ENCODE measurements at regions not wholly inside any gene's neighbourhood (a gene's known extent, or its start where the extent isn't known, plus 50 kb on each side); places are given as distances from the start of the nearest gene placed in this dataset.

- intact Hi-C loops (cut with DNase I) = no loop called here
- no peaks in the 10 kb centered on the region for H3K9me3 ChIP-seq
- no peak for DNase-seq
- H3K4me3 ChIP-seq = no peak overlapping the region
- no peaks in the 10 kb centered on the region for H3K36me3 ChIP-seq
- H3K27ac ChIP-seq = no peak overlapping the region
- no peak for ATAC-seq
- 78 to 79% methylated on average over 8 of the region's 8 CpGs for WGBS, 2 donors
- TF ChIP-seq CTCF (IDR thresholded peaks at IDR 0.05) = no peak
- no peaks in the 10 kb centered on the region for H3K4me1 ChIP-seq
- H3K27me3 ChIP-seq = no peaks in the 10 kb centered on the region
These were observed 940.9 kb downstream of the SLC4A3 start for GRCh38 chr2:220568296-220568695.

GRCh38 chr2:220569112-220569897 is 941.9 kb downstream of the SLC4A3 start:
- Histone ChIP-seq H3K27me3 (no peaks in the 10 kb centered on the region), H3K4me3 (no peak overlapping the region), H3K4me1 (no peaks in the 10 kb centered on the region), H3K27ac (no peak overlapping the region), H3K9me3 (no peaks in the 10 kb centered on the region), H3K36me3 (no peaks in the 10 kb centered on the region)
- DNase-seq = no peak
- no peak for ATAC-seq
- WGBS, 2 donors = 79 to 81% methylated on average over 8 of the region's 8 CpGs
- TF ChIP-seq CTCF (IDR thresholded peaks at IDR 0.05) = no peak
- intact Hi-C loops (cut with DNase I) = no loop called here

GRCh38 chr2:220572385-220572784 is 945.0 kb downstream of the SLC4A3 start:
- no peak for ATAC-seq
- intact Hi-C loops (cut with DNase I) = no loop called here
- no peaks in the 10 kb centered on the region for H3K9me3 ChIP-seq
- no peaks in the 10 kb centered on the region for H3K27me3 ChIP-seq
- WGBS, 2 donors = 90 to 93% methylated on average over 4 of the region's 4 CpGs
- no peaks in the 10 kb centered on the region for H3K36me3 ChIP-seq
- no peak overlapping the region for H3K4me3 ChIP-seq
- no peaks in the 10 kb centered on the region for H3K4me1 ChIP-seq
- no peak for DNase-seq
- H3K27ac ChIP-seq = no peak overlapping the region
- TF ChIP-seq CTCF (IDR thresholded peaks at IDR 0.05) = no peak

- ATAC-seq = no peak
- Histone ChIP-seq H3K4me1 (no peaks in the 10 kb centered on the region), H3K27me3 (no peaks in the 10 kb centered on the region), H3K9me3 (no peaks in the 10 kb centered on the region), H3K27ac (no peak overlapping the region), H3K4me3 (no peak overlapping the region), H3K36me3 (no peaks in the 10 kb centered on the region)
- WGBS, 2 donors = 49 to 57% methylated on average over 2 of the region's 2 CpGs
- no peak for TF ChIP-seq CTCF (IDR thresholded peaks at IDR 0.05)
- intact Hi-C loops (cut with DNase I) = no loop called here
- DNase-seq = no peak
These were observed 946.6 kb downstream of the SLC4A3 start for GRCh38 chr2:220574038-220574437.

Data from heart right ventricle (tissue), 16 donors.